Right atrium auricular region (tissue), 2 donors: ENCODE measurements at regions not wholly inside any gene's neighbourhood (a gene's known extent, or its start where the extent isn't known, plus 50 kb on each side); places are given as distances from the start of the nearest gene placed in this dataset.

ENCODE experiments used
- DNase-seq: peaks from one replicate; pipeline ENCODE4 v3.0.0-alpha.2; 2019; ENCODE audit warnings: low spot score
- H3K27ac ChIP-seq, 2 donors: fragments of 200-600 bp; sonication (generic); 1 replicate in 1 of 2; 2 replicates in 1 of 2; pipeline ENCODE4 v1.5.1; 2016 to 2019
- H3K27me3 ChIP-seq, 2 donors: fragments of 200-600 bp; sonication (generic); one replicate each; pipeline versions ENCODE4 v1.5.1 to v1.6.0; 2017 to 2019
- H3K36me3 ChIP-seq: fragments of 200-600 bp; sonication (generic); one replicate; pipeline ENCODE4 v1.5.1; 2016
- H3K4me1 ChIP-seq, 2 donors: fragments of 200-600 bp; sonication (generic); one replicate each; pipeline versions ENCODE4 v1.5.1 to v1.6.0; 2017 to 2019
- H3K4me3 ChIP-seq, 2 donors: fragments of 200-600 bp; sonication (generic); 1 replicate in 1 of 2; 2 replicates in 1 of 2; pipeline ENCODE4 v1.5.1; 2017 to 2019; ENCODE audit warnings: mild to moderate bottlenecking in 1 of 2, moderate library complexity in 1 of 2
- H3K9me3 ChIP-seq, 2 donors: fragments of 200-600 bp; sonication (generic); one replicate each; pipeline ENCODE4 v1.5.1; 2019
- CTCF ChIP-seq, 2 donors: fragments of 200-600 bp; sonication (generic); IDR thresholded peaks; one replicate each; pipeline ENCODE4 v1.5.1; 2019; ENCODE audit warnings: antibody characterized with exemption in 2 of 2

DNA sequence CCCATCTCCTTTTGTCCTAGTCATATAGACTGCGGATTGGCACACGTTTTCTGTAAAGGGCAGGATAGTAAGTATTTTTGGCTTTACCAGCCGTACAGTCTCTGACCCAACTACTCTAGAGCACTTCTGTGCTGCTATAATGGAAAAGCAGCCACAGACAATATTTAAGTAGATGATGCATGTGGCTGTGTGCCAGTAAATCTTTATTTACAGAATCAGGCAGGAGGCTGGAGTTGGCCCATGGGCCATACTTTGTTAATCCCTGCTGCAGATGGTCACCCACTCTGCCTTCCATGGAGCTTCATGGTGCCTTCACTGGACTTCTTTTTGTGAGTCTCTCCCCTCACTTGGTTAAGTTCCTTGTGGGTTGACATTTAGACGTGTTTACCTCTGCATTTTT is 584.5 kb upstream of the TBX3 start:
- no peaks in the 10 kb centered on the region for H3K27me3 ChIP-seq
- H3K36me3 ChIP-seq: no peaks in the 10 kb centered on the region

DNA sequence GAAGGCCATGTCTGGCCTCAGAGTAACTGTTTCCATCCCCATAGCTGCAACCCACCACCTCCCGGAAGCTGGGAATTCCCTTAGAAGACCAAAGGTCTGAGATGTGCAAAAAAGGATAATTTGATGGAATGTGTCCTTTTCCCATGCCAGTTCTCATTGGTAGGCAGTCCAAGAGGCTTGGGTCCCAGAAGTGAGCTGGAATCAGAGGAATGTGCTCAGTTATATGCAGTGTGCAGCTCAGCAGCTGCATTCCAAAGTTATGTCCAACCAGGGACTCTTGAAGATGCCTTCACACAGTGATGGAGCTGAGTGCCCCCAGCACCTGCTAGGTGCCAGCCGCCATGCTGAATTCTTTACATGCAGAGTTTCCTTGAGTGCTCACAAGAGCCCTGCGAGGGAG is 583.9 kb upstream of the TBX3 start:
- Histone ChIP-seq H3K36me3 (no peaks in the 10 kb centered on the region), H3K4me1 (no peaks in the 10 kb centered on the region), H3K4me3 (no peak overlapping the region), H3K9me3 (no peaks in the 10 kb centered on the region), H3K27me3 (no peaks in the 10 kb centered on the region), H3K27ac (no peak overlapping the region)
- DNase-seq: no peak
- no peak for TF ChIP-seq CTCF (IDR thresholded peaks at IDR 0.05)

More for the DNA sequence above, 584.5 kb upstream of the TBX3 start:
- no peak for DNase-seq
- no peak overlapping the region for H3K27ac ChIP-seq
- TF ChIP-seq CTCF (IDR thresholded peaks at IDR 0.05): no peak
- H3K4me3 ChIP-seq: no peak overlapping the region
- no peaks in the 10 kb centered on the region for H3K9me3 ChIP-seq
- H3K4me1 ChIP-seq: no peaks in the 10 kb centered on the region

DNA sequence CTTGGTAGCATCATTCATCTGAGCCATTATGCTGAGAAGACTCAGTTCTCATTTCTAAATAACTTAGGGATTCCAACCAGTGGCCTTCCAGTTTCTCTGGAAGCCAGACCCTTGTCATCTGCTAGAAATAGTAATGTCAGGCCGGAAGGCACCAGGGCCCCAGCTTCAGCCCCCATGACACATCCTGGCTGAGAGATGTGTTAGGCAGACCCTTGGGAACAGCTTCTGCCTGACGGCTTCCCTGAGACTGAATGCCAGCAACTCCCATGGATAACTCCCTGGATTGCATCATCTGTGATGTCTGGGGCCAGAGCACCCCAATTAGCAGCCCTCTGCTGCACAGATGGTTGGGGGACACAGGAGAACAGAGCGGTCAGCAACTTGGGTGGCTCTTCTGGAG is 583.5 kb upstream of the TBX3 start:
- no peaks in the 10 kb centered on the region for H3K36me3 ChIP-seq
- no peak for TF ChIP-seq CTCF (IDR thresholded peaks at IDR 0.05)
- no peak overlapping the region for H3K27ac ChIP-seq
- H3K4me3 ChIP-seq: no peak overlapping the region
- no peaks in the 10 kb centered on the region for H3K27me3 ChIP-seq
- no peaks in the 10 kb centered on the region for H3K9me3 ChIP-seq
- no peak for DNase-seq
- H3K4me1 ChIP-seq: no peaks in the 10 kb centered on the region

- H3K4me1 ChIP-seq: no peaks in the 10 kb centered on the region
- no peaks in the 10 kb centered on the region for H3K9me3 ChIP-seq
- no peak for TF ChIP-seq CTCF (IDR thresholded peaks at IDR 0.05)
- no peak for DNase-seq
- no peaks in the 10 kb centered on the region for H3K27me3 ChIP-seq
- H3K27ac ChIP-seq: no peak overlapping the region
- no peak overlapping the region for H3K4me3 ChIP-seq
- H3K36me3 ChIP-seq: no peaks in the 10 kb centered on the region
Measured at GRCh38 chr12:115264605-115265004, 580.6 kb upstream of the TBX3 start.

DNA sequence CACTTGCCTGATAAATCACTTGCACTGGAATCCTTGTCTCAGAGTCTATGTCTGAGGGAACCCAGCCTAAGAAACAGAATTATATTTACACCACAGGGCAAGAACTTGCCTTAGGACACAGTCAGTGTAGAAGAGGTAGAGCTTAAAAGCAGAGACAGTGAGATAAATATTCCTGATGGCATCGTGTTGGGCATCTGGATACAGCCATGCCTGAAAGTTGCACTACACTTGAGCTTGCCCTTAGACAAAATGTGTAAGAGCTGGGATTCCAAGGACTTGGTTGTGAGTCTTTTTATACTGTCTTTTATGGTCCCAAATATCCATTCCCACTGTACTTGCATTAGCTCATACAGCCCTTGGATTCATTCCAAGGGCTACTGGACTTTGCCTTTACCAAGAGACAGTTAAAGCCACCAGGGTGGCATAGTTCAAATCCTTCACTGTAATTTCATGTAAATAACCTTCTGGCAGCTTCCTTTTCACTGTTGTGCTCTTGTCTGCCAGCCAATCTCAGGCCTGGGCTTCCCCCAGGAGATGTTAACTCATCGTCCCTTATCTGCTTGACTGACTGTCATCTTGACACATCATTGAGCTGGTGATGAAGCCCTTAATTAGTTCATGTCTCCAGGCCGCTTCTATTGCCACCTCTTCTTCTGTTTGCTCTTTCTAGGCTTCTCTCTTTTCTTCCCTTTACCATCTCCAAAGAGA is 577.9 kb upstream of the TBX3 start:
- TF ChIP-seq CTCF (IDR thresholded peaks at IDR 0.05): no peak
- Histone ChIP-seq H3K36me3 (no peaks in the 10 kb centered on the region), H3K9me3 (no peaks in the 10 kb centered on the region), H3K27me3 (no peaks in the 10 kb centered on the region), H3K4me1 (no peaks in the 10 kb centered on the region), H3K4me3 (no peak overlapping the region), H3K27ac (no peak overlapping the region)
- DNase-seq: no peak
